GM12864 (cell line): ENCODE measurements at regions not wholly inside any gene's neighbourhood (a gene's known extent, or its start where the extent isn't known, plus 50 kb on each side); places are given as distances from the start of the nearest gene placed in this dataset.

ENCODE experiments used
- DNase-seq: peaks from one replicate; pipeline ENCODE4 v3.0.0-alpha.2; 2011; ENCODE audit warnings: low read depth
- H3K4me3 ChIP-seq: 2 replicates; pipeline ENCODE4 v1.5.1; 2011; ENCODE audit warnings: mild to moderate bottlenecking, low read depth, low read length, control low read depth
- TF ChIP-seq, protein P1 (sequence below): IDR thresholded peaks from 2 replicates; pipeline ENCODE4 v1.5.1; 2011; ENCODE audit warnings: low read depth, mild to moderate bottlenecking, moderate library complexity, low read length, control low read depth, inconsistent platforms; ENCODE audit errors: missing control alignments

DNA sequence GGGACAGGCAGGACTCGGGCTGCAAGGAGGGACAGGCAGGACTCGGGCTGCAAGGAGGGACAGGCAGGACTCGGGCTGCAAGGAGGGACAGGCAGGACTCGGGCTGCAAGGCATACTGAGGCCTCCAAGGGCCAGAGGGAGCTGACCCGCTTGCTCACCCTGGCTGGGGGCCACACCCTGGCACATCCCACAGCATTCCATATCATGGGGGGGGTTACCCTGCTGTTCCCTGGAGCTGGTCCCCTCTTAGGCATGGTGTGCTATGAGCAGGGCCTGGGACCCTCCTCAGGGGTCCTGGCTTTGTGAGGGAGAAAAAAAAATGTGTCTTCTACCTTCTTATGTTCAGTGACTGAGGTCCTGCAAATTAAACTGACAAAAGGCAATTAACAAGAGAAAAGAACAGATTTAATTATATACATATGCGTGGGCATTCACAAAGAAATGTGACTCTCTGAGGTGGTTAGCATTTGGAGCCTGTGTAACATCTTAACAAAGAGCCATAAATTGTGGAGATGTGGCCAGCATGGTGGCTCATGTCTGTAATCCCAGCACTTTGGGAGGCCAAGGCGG lies 97.6 kb upstream of the ALDH1A3 start:
- H3K4me3 ChIP-seq, result no peak overlapping the region
- TF ChIP-seq, protein P1, sequence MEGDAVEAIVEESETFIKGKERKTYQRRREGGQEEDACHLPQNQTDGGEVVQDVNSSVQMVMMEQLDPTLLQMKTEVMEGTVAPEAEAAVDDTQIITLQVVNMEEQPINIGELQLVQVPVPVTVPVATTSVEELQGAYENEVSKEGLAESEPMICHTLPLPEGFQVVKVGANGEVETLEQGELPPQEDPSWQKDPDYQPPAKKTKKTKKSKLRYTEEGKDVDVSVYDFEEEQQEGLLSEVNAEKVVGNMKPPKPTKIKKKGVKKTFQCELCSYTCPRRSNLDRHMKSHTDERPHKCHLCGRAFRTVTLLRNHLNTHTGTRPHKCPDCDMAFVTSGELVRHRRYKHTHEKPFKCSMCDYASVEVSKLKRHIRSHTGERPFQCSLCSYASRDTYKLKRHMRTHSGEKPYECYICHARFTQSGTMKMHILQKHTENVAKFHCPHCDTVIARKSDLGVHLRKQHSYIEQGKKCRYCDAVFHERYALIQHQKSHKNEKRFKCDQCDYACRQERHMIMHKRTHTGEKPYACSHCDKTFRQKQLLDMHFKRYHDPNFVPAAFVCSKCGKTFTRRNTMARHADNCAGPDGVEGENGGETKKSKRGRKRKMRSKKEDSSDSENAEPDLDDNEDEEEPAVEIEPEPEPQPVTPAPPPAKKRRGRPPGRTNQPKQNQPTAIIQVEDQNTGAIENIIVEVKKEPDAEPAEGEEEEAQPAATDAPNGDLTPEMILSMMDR, result no peak
- DNase-seq, result no peak

DNA sequence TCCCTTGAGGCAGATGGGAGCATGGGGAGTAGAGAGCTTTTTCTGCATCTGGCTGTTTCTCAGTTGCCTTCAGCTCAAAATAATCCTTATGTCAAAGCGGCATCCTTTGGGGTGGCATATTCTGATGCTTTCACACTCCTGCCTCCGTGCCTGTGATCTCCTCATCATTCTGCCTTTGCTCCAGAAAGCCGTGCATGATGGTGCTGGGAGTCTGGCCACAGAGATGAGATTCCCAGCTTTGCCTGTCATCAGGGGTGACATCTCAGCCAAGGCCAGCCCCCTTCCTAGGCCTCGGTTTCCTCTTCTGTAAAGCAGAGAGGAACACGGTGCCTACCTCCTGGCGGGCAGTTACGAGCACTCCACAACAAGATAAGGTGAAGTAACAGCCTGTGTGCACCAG lies 96.3 kb upstream of the ALDH1A3 start:
- H3K4me3 ChIP-seq, result no peak overlapping the region
- DNase-seq, result no peak
- TF ChIP-seq, protein P1, result no peak

DNA sequence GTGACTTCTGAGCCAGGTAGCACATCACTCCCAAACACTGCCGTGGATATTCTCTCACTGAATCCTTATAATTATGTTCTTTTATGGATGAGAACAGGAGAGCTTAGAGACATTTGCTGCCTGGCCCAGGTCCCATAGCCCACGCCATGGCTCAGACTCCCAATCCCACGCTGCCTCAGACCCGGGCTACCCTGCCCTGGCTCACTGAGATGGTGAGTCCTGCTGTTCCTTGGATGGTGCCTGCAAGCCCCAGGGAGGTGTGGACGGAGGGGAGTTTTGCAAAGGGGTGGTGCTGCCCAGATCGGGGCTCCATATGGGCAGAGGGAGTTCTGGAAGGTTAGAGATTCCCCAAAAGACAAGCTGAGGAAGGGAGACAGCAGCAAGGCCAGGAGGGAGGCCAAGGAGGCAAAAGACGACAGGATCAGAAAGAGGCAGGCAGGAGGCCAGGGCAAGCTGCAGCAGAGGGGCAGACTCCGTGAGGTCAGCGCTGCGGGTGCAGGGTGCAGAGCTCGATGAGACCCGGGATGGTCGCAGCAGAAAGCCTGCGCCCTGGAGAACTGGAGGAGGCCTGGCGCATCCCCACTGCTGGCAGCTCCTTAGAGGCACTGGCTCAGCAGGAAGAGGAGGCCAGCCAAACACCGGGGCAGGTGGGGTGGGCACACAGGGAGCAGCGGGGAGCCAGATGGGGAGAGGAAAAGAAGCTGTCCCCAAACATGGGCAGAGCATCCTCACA lies 95.7 kb upstream of the ALDH1A3 start:
- no peak for DNase-seq
- TF ChIP-seq, protein P1, result no peak
- no peak overlapping the region for H3K4me3 ChIP-seq

DNA sequence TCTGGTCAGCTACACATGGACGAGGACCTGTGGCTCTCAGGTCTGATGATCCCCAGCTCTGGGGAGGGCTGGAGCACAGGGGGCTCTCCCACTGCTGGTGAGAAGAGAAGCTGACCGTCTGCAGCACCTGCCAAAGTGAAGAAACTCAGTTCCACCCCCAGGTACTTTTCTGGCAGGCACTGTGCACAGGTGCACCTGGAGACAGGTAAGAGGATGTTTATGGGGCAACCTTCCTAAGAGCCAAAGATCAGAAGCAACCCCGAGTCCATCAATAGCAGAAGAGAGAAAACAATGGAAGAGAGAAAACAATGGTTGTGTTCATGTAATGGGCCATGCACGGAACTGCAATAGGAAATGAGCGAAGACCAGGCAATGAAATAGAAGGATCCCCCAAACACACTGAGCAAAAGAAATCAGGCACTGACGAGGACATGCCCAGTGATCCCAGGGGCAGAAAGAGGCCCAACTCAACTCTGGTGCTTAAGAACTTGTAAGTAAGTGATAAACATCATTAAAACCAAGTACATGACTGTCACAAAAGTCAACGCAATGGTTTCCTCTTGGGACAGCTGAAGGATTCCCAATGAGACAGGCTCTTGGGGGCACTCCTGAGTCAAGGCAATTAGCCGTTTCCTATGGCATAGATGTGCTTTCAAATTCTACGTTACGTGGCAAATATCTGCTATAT lies 95.0 kb upstream of the ALDH1A3 start:
- TF ChIP-seq, protein P1, result no peak
- H3K4me3 ChIP-seq, result no peak overlapping the region
- no peak for DNase-seq

DNA sequence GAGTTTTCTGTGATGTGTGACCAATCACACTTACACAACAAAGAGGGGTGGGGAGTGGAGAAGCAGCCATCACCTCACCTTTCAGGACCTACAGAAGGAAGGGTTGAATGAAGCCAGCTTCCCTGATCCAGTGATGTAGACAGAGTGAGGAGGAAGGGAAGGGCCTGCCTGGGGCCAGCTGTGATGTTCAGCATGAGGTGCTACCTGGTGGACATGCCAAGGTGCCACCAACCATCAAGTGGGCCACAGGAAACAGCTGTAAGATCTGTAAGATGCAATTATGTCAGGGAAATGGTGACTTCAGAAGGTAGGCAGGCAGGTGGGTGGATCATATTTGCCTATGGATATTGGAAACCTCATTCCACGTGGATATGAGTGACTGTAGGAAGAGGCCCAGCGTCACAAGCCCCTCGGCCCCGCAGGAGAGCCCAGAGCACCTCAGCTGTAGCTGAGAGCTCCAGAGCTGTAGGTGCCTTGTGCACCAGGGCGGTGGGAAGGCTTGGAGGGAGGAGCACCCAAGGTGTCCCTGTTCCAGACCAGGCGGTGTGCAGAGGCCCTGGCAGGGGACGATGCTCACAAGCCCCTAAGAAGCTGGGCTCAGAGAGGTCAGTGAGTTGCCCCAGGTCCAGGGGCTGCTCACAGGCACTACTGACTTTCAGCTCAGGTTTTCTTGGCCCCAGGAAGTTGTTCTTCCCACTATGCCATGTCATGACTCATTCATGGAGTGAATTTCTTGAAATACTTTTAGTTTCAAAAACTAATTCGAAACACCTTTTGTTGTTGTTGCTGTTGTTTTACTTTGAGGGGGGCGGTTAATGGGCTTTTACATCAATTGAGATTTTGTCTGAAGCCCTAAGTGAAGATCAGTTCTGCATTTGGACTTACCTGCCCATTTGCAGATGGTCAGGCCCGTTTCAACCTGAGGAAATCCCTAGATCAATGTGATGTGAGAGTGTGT lies 94.2 kb upstream of the ALDH1A3 start:
- TF ChIP-seq, protein P1, result no peak
- DNase-seq, result no peak
- H3K4me3 ChIP-seq, result no peak overlapping the region

DNA sequence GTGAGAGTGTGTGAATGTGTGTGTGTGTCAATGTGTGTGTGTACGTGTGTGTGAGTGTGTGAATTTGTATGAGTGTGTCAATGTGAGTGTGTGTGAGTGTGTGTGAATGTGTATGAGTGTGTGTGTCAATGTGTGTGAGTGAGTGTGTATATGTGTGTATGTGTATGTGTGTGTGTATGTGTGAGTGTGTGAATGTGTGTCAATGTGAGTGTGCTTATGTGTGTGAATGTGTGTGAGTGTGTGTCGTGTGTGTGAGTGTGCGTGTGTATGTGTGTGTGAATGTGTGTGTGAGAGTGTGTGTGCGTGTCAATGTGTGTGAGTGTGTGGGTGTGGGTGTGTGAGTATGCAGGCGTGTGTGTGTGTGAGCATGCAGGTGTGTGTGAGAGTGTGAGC lies 93.5 kb upstream of the ALDH1A3 start:
- no peak for DNase-seq
- no peak overlapping the region for H3K4me3 ChIP-seq
- TF ChIP-seq, protein P1, result no peak
